HL-60 (cell line): ENCODE measurements at regions not wholly inside any gene's neighbourhood (a gene's known extent, or its start where the extent isn't known, plus 50 kb on each side); places are given as distances from the start of the nearest gene placed in this dataset.
A peak's percentile ranks its signal among the peaks of the same experiment; 100 is the strongest.

Source experiments
- DNase-seq, 2 experiments: peaks; one replicate each; pipeline ENCODE4 v3.0.0-alpha.2; 2010 to 2020; ENCODE audit warnings: low read depth in 1 of 2, low spot score in 1 of 2
- H3K27ac ChIP-seq: fragments of 250-450 bp; sonication (Bioruptor Pico); replicated peaks from 2 replicates; pipeline ENCODE4 v1.5.1; 2020; ENCODE audit warnings: mild to moderate bottlenecking, moderate library complexity
- H3K27me3 ChIP-seq: fragments of 250-450 bp; sonication (Bioruptor Pico); 2 replicates; pipeline ENCODE4 v1.5.1; 2021; ENCODE audit warnings: mild to moderate bottlenecking, moderate library complexity; ENCODE audit not compliant: insufficient read depth, poor library complexity, severe bottlenecking
- H3K4me3 ChIP-seq: replicated peaks from 2 replicates; pipeline ENCODE4 v1.5.1; 2011; ENCODE audit warnings: mild to moderate bottlenecking, control low read depth, low read length; ENCODE audit not compliant: insufficient read depth
- GABPA ChIP-seq: IDR thresholded peaks from 2 replicates; pipeline ENCODE4 v1.6.1; 2012; ENCODE audit warnings: low read depth
- POLR2AphosphoS5 ChIP-seq: IDR thresholded peaks from 2 replicates; pipeline ENCODE4 v1.6.1; 2012; ENCODE audit warnings: low read depth
- SPI1 ChIP-seq: IDR thresholded peaks from 2 replicates; pipeline ENCODE4 v1.6.1; 2012; ENCODE audit warnings: low read depth, mild to moderate bottlenecking, borderline replicate concordance
- TF ChIP-seq, protein P1 (sequence below): IDR thresholded peaks from 2 replicates; pipeline ENCODE4 v1.6.1; 2012; ENCODE audit warnings: low read depth; ENCODE audit not compliant: insufficient replicate concordance
- TF ChIP-seq, protein P2 (sequence below): IDR thresholded peaks from one replicate; pipeline ENCODE4 v1.5.1; 2011; ENCODE audit warnings: low read length, control low read depth, inconsistent platforms; ENCODE audit not compliant: insufficient read depth

DNA sequence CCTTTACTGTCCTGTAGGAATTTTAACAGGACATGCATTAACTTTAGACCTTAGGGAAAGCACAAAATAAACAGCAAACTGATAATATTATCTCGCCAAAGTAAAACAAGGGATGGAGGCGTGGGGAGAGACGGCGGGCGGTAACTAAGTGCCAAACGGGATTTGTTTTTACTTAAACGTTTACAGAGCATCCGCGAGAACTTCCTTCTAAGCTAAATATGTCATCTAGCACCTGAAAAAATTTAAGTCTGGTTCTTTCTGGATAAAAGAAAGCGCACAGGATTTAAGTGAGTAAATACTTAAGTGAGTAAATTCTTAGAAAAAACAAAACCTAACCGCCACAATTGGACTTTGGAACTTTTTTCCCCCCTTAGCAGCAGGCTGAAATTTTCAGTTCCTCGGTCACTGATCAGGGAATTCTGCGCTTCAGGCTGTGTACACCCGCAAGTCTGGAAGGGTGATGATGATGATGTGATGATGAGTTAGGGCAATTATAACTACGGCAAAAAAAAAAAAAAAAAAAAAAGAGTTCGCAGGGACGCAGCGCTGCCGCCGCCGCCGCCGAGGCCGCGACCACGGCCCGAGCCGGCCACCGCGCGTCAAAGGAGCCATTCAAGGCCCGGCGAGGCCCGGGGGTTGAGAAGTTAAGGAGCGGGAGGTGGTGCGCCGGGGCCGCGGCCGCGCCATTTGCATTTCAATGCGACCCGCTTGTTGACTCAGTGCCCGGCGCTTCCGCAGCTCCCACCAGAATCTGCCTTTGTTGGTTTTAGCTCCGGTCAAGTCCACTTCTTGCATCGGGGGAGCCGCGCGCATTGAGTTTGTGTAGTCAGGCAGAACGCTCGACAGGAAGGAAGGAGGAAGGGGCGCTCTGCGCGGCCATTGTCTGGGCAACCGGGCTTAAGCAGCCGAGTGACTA, 108.8 kb downstream of the SPRY1 start:
- Histone ChIP-seq H3K27me3 (no peaks in the 10 kb centered on the region), H3K27ac (0 out of 2 replicates have a peak overlapping the region, but pooled peaks have one; percentile 10), H3K4me3 (peak overlapping the region; percentile 26)
- DNase-seq, result peak in 1 of 2 experiments; percentile 33
- TF ChIP-seq POLR2AphosphoS5, result no peak
- TF ChIP-seq GABPA, result no peak
- TF ChIP-seq, protein P1, sequence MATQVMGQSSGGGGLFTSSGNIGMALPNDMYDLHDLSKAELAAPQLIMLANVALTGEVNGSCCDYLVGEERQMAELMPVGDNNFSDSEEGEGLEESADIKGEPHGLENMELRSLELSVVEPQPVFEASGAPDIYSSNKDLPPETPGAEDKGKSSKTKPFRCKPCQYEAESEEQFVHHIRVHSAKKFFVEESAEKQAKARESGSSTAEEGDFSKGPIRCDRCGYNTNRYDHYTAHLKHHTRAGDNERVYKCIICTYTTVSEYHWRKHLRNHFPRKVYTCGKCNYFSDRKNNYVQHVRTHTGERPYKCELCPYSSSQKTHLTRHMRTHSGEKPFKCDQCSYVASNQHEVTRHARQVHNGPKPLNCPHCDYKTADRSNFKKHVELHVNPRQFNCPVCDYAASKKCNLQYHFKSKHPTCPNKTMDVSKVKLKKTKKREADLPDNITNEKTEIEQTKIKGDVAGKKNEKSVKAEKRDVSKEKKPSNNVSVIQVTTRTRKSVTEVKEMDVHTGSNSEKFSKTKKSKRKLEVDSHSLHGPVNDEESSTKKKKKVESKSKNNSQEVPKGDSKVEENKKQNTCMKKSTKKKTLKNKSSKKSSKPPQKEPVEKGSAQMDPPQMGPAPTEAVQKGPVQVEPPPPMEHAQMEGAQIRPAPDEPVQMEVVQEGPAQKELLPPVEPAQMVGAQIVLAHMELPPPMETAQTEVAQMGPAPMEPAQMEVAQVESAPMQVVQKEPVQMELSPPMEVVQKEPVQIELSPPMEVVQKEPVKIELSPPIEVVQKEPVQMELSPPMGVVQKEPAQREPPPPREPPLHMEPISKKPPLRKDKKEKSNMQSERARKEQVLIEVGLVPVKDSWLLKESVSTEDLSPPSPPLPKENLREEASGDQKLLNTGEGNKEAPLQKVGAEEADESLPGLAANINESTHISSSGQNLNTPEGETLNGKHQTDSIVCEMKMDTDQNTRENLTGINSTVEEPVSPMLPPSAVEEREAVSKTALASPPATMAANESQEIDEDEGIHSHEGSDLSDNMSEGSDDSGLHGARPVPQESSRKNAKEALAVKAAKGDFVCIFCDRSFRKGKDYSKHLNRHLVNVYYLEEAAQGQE, result no peak
- TF ChIP-seq, protein P2, sequence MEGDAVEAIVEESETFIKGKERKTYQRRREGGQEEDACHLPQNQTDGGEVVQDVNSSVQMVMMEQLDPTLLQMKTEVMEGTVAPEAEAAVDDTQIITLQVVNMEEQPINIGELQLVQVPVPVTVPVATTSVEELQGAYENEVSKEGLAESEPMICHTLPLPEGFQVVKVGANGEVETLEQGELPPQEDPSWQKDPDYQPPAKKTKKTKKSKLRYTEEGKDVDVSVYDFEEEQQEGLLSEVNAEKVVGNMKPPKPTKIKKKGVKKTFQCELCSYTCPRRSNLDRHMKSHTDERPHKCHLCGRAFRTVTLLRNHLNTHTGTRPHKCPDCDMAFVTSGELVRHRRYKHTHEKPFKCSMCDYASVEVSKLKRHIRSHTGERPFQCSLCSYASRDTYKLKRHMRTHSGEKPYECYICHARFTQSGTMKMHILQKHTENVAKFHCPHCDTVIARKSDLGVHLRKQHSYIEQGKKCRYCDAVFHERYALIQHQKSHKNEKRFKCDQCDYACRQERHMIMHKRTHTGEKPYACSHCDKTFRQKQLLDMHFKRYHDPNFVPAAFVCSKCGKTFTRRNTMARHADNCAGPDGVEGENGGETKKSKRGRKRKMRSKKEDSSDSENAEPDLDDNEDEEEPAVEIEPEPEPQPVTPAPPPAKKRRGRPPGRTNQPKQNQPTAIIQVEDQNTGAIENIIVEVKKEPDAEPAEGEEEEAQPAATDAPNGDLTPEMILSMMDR, result no peak
- no peak for TF ChIP-seq SPI1

- Histone ChIP-seq H3K27ac (0 out of 2 replicates have a peak overlapping the region, but pooled peaks have one; percentile 10), H3K4me3 (peak overlapping the region; percentile 26), H3K27me3 (no peaks in the 10 kb centered on the region)
- TF ChIP-seq, protein P2, result no peak
- TF ChIP-seq, protein P1, result no peak
- TF ChIP-seq SPI1, result no peak
- TF ChIP-seq GABPA, result no peak
- TF ChIP-seq POLR2AphosphoS5, result no peak
- no peak for DNase-seq
Measured at GRCh38 chr4:123506011-123506695, 109.6 kb downstream of the SPRY1 start.

GRCh38 chr4:123507376-123507775, 110.8 kb downstream of the SPRY1 start:
- H3K4me3 ChIP-seq, result no peak overlapping the region
- no peaks in the 10 kb centered on the region for H3K27me3 ChIP-seq
- TF ChIP-seq POLR2AphosphoS5, result no peak
- TF ChIP-seq, protein P1, result no peak
- no peak for TF ChIP-seq SPI1
- TF ChIP-seq, protein P2, result no peak
- no peak for TF ChIP-seq GABPA
- DNase-seq, result no peak
- H3K27ac ChIP-seq, result no peak overlapping the region
